ENCODE measurements at regions not wholly inside any gene's neighbourhood (a gene's known extent, or its start where the extent isn't known, plus 50 kb on each side); places are given as distances from the start of the nearest gene placed in this dataset.

GRCh38 chr3:152096280-152096906 is 172.3 kb upstream of the MBNL1 start:
- TF ChIP-seq CTCF (IDR thresholded peaks at IDR 0.05) (no peak), POLR2A (IDR thresholded peaks at IDR 0.05) (no peak)
